Hepatocyte (in vitro differentiated cells): ENCODE measurements at regions not wholly inside any gene's neighbourhood (a gene's known extent, or its start where the extent isn't known, plus 50 kb on each side); places are given as distances from the start of the nearest gene placed in this dataset.

ENCODE experiments used
- CTCF ChIP-seq: fragments of 200-600 bp; sonication (generic); IDR thresholded peaks from 2 replicates; pipeline ENCODE4 v1.5.1; 2016; ENCODE audit warnings: antibody characterized with exemption, mild to moderate bottlenecking; ENCODE audit not compliant: poor library complexity
- EZH2 ChIP-seq: fragments of 200-600 bp; sonication (generic); IDR thresholded peaks from 2 replicates; pipeline ENCODE4 v1.6.1; 2016; ENCODE audit warnings: antibody characterized with exemption, mild to moderate bottlenecking, borderline replicate concordance
- EZH2phosphoT487 ChIP-seq: fragments of 200-600 bp; sonication (generic); IDR thresholded peaks from one replicate; pipeline ENCODE4 v1.6.1; 2018; ENCODE audit warnings: antibody characterized with exemption, mild to moderate bottlenecking, low read depth, moderate library complexity; ENCODE audit not compliant: unreplicated experiment, severe bottlenecking

- TF ChIP-seq CTCF (no peak), EZH2 (no peak), EZH2phosphoT487 (no peak)
Observed at GRCh38 chr7:25628446-25628845, 400.2 kb upstream of the NPVF start.
